H1 (cell line): ENCODE measurements at regions not wholly inside any gene's neighbourhood (a gene's known extent, or its start where the extent isn't known, plus 50 kb on each side); places are given as distances from the start of the nearest gene placed in this dataset.

Experiments
- CTCF ChIA-PET: fragments of 300-600 bp; sonication (Branson Sonifier 250); formaldehyde crosslinking; loops from one replicate; lab custom pipeline; 2021; ENCODE audit not compliant: partially characterized antibody; lab: Charles Lee
- POLR2A ChIA-PET: fragments of 300-600 bp; sonication (Branson Sonifier 250); formaldehyde crosslinking; loops from one replicate; lab custom pipeline; 2021; ENCODE audit warnings: inconsistent platforms; ENCODE audit not compliant: partially characterized antibody; lab: Charles Lee
- DNase-seq, 2 experiments: peaks; one replicate each; pipeline versions ENCODE4 v3.0.0 to v3.0.0-alpha.2; 2010 to 2022; ENCODE audit warnings: low spot score in 2 of 2, low read depth in 1 of 2, mixed read lengths in 1 of 2
- FAIRE-seq: peaks from 2 replicates; lab custom pipeline; 2011; peaks lifted over from hg19 to GRCh38; lab: Jason Lieb, UNC
- H2AFZ ChIP-seq: 2 replicates; pipeline ENCODE4 v1.8.1; 2012; ENCODE audit warnings: low read length, inconsistent platforms
- H2AK5ac ChIP-seq: 2 replicates; pipeline ENCODE4 v1.6.1; 2013; ENCODE audit warnings: low read depth, low read length
- H2BK120ac ChIP-seq: replicated peaks from 2 replicates; pipeline ENCODE3; 2013; ENCODE audit warnings: low read depth, low read length, inconsistent platforms
- H2BK12ac ChIP-seq: 2 replicates; pipeline ENCODE4 v1.6.1; 2013; ENCODE audit warnings: low read depth, low read length
- H2BK15ac ChIP-seq: 2 replicates; pipeline ENCODE4 v1.6.1; 2013; ENCODE audit warnings: low read length
- H2BK20ac ChIP-seq: 2 replicates; pipeline ENCODE4 v1.6.1; 2013; ENCODE audit warnings: low read length
- H2BK5ac ChIP-seq: 2 replicates; pipeline ENCODE4 v1.6.1; 2013; ENCODE audit warnings: low read depth, low read length
- H3K14ac ChIP-seq: 2 replicates; pipeline ENCODE4 v1.6.1; 2013; ENCODE audit warnings: inconsistent platforms; ENCODE audit not compliant: insufficient read length
- H3K18ac ChIP-seq: 2 replicates; pipeline ENCODE4 v1.6.1; 2013; ENCODE audit warnings: low read length; ENCODE audit errors: extremely low read depth
- H3K23ac ChIP-seq: 2 replicates; pipeline ENCODE4 v1.6.1; 2013; ENCODE audit warnings: inconsistent platforms; ENCODE audit not compliant: insufficient read length
- H3K23me2 ChIP-seq: 2 replicates; pipeline ENCODE4 v1.6.1; 2013; ENCODE audit warnings: low read depth, low read length
- H3K27ac ChIP-seq: 2 replicates; pipeline ENCODE4 v1.6.1; 2011; ENCODE audit warnings: low read depth, low read length, inconsistent platforms
- H3K27me3 ChIP-seq, 4 experiments: replicated peaks in 1 of 4; 1 replicate in 1 of 4; 2 replicates in 3 of 4; pipeline versions ENCODE4 v1.6.1 to v1.8.1; 2011 to 2013; ENCODE audit warnings: low read length in 3 of 4, mild to moderate bottlenecking in 3 of 4, inconsistent platforms in 2 of 4, mixed read lengths in 2 of 4, moderate library complexity in 1 of 4; ENCODE audit not compliant: control insufficient read depth in 3 of 4, insufficient read depth in 3 of 4; ENCODE audit errors: extremely low read depth in 1 of 4
- H3K36me3 ChIP-seq, 4 experiments: 2 replicates each; pipeline versions ENCODE4 v1.6.1 to v1.8.1; 2011 to 2013; ENCODE audit warnings: mild to moderate bottlenecking in 4 of 4, low read length in 3 of 4, moderate library complexity in 2 of 4, control low read depth in 1 of 4, inconsistent platforms in 1 of 4; ENCODE audit not compliant: insufficient read depth in 4 of 4, control insufficient read depth in 2 of 4
- H3K4ac ChIP-seq: replicated peaks from 2 replicates; pipeline ENCODE3; 2013; ENCODE audit warnings: low read length, low read depth, mixed read lengths, inconsistent platforms; ENCODE audit not compliant: insufficient read length
- H3K4me1 ChIP-seq, 4 experiments: replicated peaks in 1 of 4; 1 replicate in 1 of 4; 2 replicates in 3 of 4; pipeline versions ENCODE4 v1.6.1 to v1.8.1; 2011 to 2013; ENCODE audit warnings: low read length in 3 of 4, inconsistent platforms in 2 of 4, mixed read lengths in 1 of 4; ENCODE audit not compliant: insufficient read depth in 4 of 4, control insufficient read depth in 3 of 4
- H3K4me2 ChIP-seq, 2 experiments: 2 replicates each; pipeline versions ENCODE4 v1.6.1 to v1.8.1; 2011 to 2013; ENCODE audit warnings: low read depth in 2 of 2, low read length in 2 of 2, control low read depth in 1 of 2, inconsistent platforms in 1 of 2, mild to moderate bottlenecking in 1 of 2; ENCODE audit not compliant: insufficient read depth in 1 of 2
- H3K4me3 ChIP-seq, 4 experiments: fragments of 200-600, 300-600 bp in 1 of 4; sonication (generic), shearing (Covaris generic), sonication (Bioruptor Twin) in 1 of 4; 2 replicates each; pipeline versions ENCODE4 v1.5.1 to v1.8.1; 2011 to 2016; ENCODE audit warnings: low read length in 4 of 4, low read depth in 3 of 4, control low read depth in 2 of 4, inconsistent platforms in 2 of 4, mild to moderate bottlenecking in 2 of 4, mixed read lengths in 1 of 4, moderate library complexity in 1 of 4; ENCODE audit not compliant: insufficient read depth in 2 of 4; ENCODE audit errors: extremely low read depth in 1 of 4
- H3K56ac ChIP-seq: replicated peaks from 2 replicates; pipeline ENCODE3; 2013; ENCODE audit warnings: low read depth, mild to moderate bottlenecking, mixed read lengths, low read length, inconsistent platforms; ENCODE audit not compliant: insufficient read length
- H3K79me1 ChIP-seq: 2 replicates; pipeline ENCODE4 v1.6.1; 2013; ENCODE audit warnings: low read depth, low read length, control low read depth
- H3K79me2 ChIP-seq, 2 experiments: 2 replicates each; pipeline versions ENCODE4 v1.6.1 to v1.8.1; 2012 to 2013; ENCODE audit warnings: low read length in 2 of 2, mild to moderate bottlenecking in 2 of 2, inconsistent platforms in 1 of 2; ENCODE audit not compliant: insufficient read depth in 2 of 2, control insufficient read depth in 1 of 2
- H3K9ac ChIP-seq, 4 experiments: replicated peaks in 1 of 4; 1 replicate in 1 of 4; 2 replicates in 3 of 4; pipeline versions ENCODE4 v1.6.1 to v1.8.1; 2011 to 2013; ENCODE audit warnings: low read depth in 3 of 4, low read length in 3 of 4, control low read depth in 2 of 4, mild to moderate bottlenecking in 2 of 4, moderate library complexity in 2 of 4, inconsistent platforms in 1 of 4; ENCODE audit errors: extremely low read depth in 1 of 4
- H3K9me3 ChIP-seq, 2 experiments: 2 replicates each; pipeline versions ENCODE4 v1.6.1 to v1.8.1; 2012 to 2013; ENCODE audit warnings: mild to moderate bottlenecking in 2 of 2, moderate library complexity in 2 of 2, control low read depth in 1 of 2, inconsistent platforms in 1 of 2, low read depth in 1 of 2, low read length in 1 of 2, mixed read lengths in 1 of 2; ENCODE audit not compliant: insufficient read depth in 2 of 2
- H4K20me1 ChIP-seq, 2 experiments: replicated peaks in 1 of 2; 2 replicates each; pipeline versions ENCODE3 to v1.8.1; 2011 to 2013; ENCODE audit warnings: inconsistent platforms in 2 of 2, low read length in 2 of 2, mild to moderate bottlenecking in 1 of 2; ENCODE audit not compliant: insufficient read depth in 2 of 2, control insufficient read depth in 1 of 2
- H4K5ac ChIP-seq: 2 replicates; pipeline ENCODE4 v1.6.1; 2013; ENCODE audit warnings: low read length, low read depth, mixed read lengths, inconsistent platforms; ENCODE audit not compliant: insufficient read length
- H4K8ac ChIP-seq: 2 replicates; pipeline ENCODE4 v1.8.0; 2013; ENCODE audit warnings: mild to moderate bottlenecking, moderate library complexity, low read length, inconsistent platforms; ENCODE audit not compliant: insufficient read depth; ENCODE audit errors: extremely low read depth
- H4K91ac ChIP-seq: replicated peaks from 2 replicates; pipeline ENCODE3; 2013; ENCODE audit warnings: low read length, mixed read lengths, inconsistent platforms; ENCODE audit not compliant: insufficient read length
- NRF1 ChIP-seq: IDR thresholded peaks from 2 replicates; pipeline ENCODE4 v1.6.1; 2011; ENCODE audit warnings: mild to moderate bottlenecking, low read depth, low read length, improper control_type of control experiment
- SIRT6 ChIP-seq: IDR thresholded peaks from one replicate; pipeline ENCODE4 v1.7.1; 2012; ENCODE audit warnings: low read length, inconsistent platforms
- WGBS, 2 experiments: shearing (Covaris generic) in 1 of 2; methylation state at CpG; one replicate each; pipeline versions ENCODE4 v1.1.6 to v1.1.7; 2013 to 2015; ENCODE audit warnings: low lambda C conversion rate in 2 of 2, mixed read lengths in 2 of 2, inconsistent platforms in 1 of 2, low coverage in 1 of 2, missing lambda C conversion rate in 1 of 2; ENCODE audit not compliant: insufficient replicate concordance in 2 of 2, insufficient coverage in 1 of 2, insufficient read length in 1 of 2; ENCODE audit errors: extremely low coverage in 1 of 2, missing lambda C conversion rate in 1 of 2; 5-methylcytosine and 5-hydroxymethylcytosine counted together

DNA sequence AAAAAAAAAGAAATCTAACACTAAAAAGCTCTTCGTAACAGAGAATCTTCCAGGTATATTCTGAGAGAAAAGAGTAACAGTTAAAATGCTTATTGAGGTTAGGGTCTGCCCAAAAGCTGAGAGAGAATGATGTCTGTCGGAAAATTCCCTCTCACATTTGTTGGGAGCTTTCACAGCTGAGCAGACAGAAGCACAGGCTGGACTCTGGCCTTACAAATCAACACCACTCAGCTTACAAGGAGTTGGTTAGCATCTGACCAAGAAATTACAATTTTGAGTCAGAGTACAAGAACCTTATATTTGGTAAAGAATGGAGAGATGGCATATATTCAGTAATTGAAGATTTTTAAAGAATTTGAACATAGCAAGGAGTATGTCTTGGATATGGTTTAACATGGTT is 1561.0 kb upstream of the RAG2 start:
- H2BK15ac ChIP-seq = no peak overlapping the region
- H3K18ac ChIP-seq = no peak overlapping the region
- no peak for DNase-seq
- FAIRE-seq = no peak
- no peaks in the 10 kb centered on the region for H3K23me2 ChIP-seq
- H3K79me1 ChIP-seq = no peaks in the 10 kb centered on the region
- no peak overlapping the region for H2BK5ac ChIP-seq
- H3K9ac ChIP-seq = no peak overlapping the region
- H2BK20ac ChIP-seq = no peak overlapping the region
- no peaks in the 10 kb centered on the region for H3K36me3 ChIP-seq
- no peaks in the 10 kb centered on the region for H3K9me3 ChIP-seq
- POLR2A ChIA-PET = no interaction called here
- H4K5ac ChIP-seq = no peak overlapping the region
- no peak overlapping the region for H3K4ac ChIP-seq
- H3K27me3 ChIP-seq = no peaks in the 10 kb centered on the region
- H3K27ac ChIP-seq = no peak overlapping the region
- H2AFZ ChIP-seq = no peak overlapping the region
- no peaks in the 10 kb centered on the region for H3K79me2 ChIP-seq
- H3K14ac ChIP-seq = no peak overlapping the region
- no peaks in the 10 kb centered on the region for H4K20me1 ChIP-seq
- H4K8ac ChIP-seq = no peak overlapping the region
- no peak overlapping the region for H2BK120ac ChIP-seq
- peaks cover 0 to 2% (median 0%) of the 10 kb centered on the region in 4 experiments; a peak in 1 of 7 replicates for H3K4me1 ChIP-seq
- H2BK12ac ChIP-seq = no peak overlapping the region
- H3K23ac ChIP-seq = no peak overlapping the region
- CTCF ChIA-PET = no interaction called here
- no peak overlapping the region for H3K4me2 ChIP-seq
- no peak overlapping the region for H3K4me3 ChIP-seq
- no peak overlapping the region for H2AK5ac ChIP-seq
- H4K91ac ChIP-seq = no peak overlapping the region
- WGBS, 2 experiments = 85% methylated on average over 2 of the region's 2 CpGs; no CpG with 5 or more reads in 1 of the 2 experiments
- H3K56ac ChIP-seq = no peak overlapping the region
- TF ChIP-seq SIRT6 (no peak), NRF1 (no peak)
